ENCODE measurements at regions not wholly inside any gene's neighbourhood (a gene's known extent, or its start where the extent isn't known, plus 50 kb on each side); places are given as distances from the start of the nearest gene placed in this dataset.

- TF ChIP-seq CDX4 (CRISPR knock-in tag; IDR thresholded peaks at IDR 0.05; ENCODE audit: borderline replicate concordance) = no peak
- TF ChIP-seq TEAD4 (CRISPR knock-in tag; IDR thresholded peaks at IDR 0.05) = no peak
- no peak for TF ChIP-seq ZNF138 (CRISPR knock-in tag; conservative IDR thresholded peaks at IDR 0.05)
- no peak for TF ChIP-seq ZNF396 (CRISPR knock-in tag; IDR thresholded peaks at IDR 0.05; ENCODE audit: borderline replicate concordance)
- TF ChIP-seq ZNF219 (CRISPR knock-in tag; IDR thresholded peaks at IDR 0.05; ENCODE audit: borderline replicate concordance) = no peak
- TF ChIP-seq ZNF416 (CRISPR knock-in tag; IDR thresholded peaks at IDR 0.05) = no peak
- TF ChIP-seq NFATC4 (CRISPR knock-in tag; IDR thresholded peaks at IDR 0.05) = no peak
Observed at GRCh38 chr2:173706936-173707335, 258.2 kb downstream of the SP3 start (continued).

- H3K27me3 Mint-ChIP-seq (ENCODE audit: low read depth) = peaks cover 3% of the 10 kb centered on the region; the same call in 1 of the 2 replicates
- ATAC-seq (no peak), DNase-seq (ENCODE audit: low spot score) (no peak)
- no peak overlapping the region for H3K27ac Mint-ChIP-seq
- no peaks in the 10 kb centered on the region for H3K36me3 Mint-ChIP-seq
- H3K9me3 Mint-ChIP-seq = peaks cover 9% of the 10 kb centered on the region
- POLR2A ChIA-PET = no interaction called here
- peaks cover 12% of the 10 kb centered on the region for H3K4me1 Mint-ChIP-seq
- CTCF ChIA-PET = no interaction called here
- TF ChIP-seq NFE2L1 (CRISPR knock-in tag; IDR thresholded peaks at IDR 0.05) = no peak
- TF ChIP-seq AR (CRISPR knock-in tag; IDR thresholded peaks at IDR 0.05) = no peak
- TF ChIP-seq, protein P1, sequence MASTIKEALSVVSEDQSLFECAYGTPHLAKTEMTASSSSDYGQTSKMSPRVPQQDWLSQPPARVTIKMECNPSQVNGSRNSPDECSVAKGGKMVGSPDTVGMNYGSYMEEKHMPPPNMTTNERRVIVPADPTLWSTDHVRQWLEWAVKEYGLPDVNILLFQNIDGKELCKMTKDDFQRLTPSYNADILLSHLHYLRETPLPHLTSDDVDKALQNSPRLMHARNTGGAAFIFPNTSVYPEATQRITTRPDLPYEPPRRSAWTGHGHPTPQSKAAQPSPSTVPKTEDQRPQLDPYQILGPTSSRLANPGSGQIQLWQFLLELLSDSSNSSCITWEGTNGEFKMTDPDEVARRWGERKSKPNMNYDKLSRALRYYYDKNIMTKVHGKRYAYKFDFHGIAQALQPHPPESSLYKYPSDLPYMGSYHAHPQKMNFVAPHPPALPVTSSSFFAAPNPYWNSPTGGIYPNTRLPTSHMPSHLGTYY (CRISPR knock-in tag; IDR thresholded peaks at IDR 0.05) = no peak
- TF ChIP-seq, protein P2, sequence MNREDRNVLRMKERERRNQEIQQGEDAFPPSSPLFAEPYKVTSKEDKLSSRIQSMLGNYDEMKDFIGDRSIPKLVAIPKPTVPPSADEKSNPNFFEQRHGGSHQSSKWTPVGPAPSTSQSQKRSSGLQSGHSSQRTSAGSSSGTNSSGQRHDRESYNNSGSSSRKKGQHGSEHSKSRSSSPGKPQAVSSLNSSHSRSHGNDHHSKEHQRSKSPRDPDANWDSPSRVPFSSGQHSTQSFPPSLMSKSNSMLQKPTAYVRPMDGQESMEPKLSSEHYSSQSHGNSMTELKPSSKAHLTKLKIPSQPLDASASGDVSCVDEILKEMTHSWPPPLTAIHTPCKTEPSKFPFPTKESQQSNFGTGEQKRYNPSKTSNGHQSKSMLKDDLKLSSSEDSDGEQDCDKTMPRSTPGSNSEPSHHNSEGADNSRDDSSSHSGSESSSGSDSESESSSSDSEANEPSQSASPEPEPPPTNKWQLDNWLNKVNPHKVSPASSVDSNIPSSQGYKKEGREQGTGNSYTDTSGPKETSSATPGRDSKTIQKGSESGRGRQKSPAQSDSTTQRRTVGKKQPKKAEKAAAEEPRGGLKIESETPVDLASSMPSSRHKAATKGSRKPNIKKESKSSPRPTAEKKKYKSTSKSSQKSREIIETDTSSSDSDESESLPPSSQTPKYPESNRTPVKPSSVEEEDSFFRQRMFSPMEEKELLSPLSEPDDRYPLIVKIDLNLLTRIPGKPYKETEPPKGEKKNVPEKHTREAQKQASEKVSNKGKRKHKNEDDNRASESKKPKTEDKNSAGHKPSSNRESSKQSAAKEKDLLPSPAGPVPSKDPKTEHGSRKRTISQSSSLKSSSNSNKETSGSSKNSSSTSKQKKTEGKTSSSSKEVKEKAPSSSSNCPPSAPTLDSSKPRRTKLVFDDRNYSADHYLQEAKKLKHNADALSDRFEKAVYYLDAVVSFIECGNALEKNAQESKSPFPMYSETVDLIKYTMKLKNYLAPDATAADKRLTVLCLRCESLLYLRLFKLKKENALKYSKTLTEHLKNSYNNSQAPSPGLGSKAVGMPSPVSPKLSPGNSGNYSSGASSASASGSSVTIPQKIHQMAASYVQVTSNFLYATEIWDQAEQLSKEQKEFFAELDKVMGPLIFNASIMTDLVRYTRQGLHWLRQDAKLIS (CRISPR knock-in tag; IDR thresholded peaks at IDR 0.05; ENCODE audit: borderline replicate concordance) = no peak
- no peak for TF ChIP-seq ATF1 (CRISPR knock-in tag; IDR thresholded peaks at IDR 0.05)
- TF ChIP-seq NFYB (CRISPR knock-in tag; conservative IDR thresholded peaks at IDR 0.05; ENCODE audit: low read depth) = no peak
- TF ChIP-seq, protein P3, sequence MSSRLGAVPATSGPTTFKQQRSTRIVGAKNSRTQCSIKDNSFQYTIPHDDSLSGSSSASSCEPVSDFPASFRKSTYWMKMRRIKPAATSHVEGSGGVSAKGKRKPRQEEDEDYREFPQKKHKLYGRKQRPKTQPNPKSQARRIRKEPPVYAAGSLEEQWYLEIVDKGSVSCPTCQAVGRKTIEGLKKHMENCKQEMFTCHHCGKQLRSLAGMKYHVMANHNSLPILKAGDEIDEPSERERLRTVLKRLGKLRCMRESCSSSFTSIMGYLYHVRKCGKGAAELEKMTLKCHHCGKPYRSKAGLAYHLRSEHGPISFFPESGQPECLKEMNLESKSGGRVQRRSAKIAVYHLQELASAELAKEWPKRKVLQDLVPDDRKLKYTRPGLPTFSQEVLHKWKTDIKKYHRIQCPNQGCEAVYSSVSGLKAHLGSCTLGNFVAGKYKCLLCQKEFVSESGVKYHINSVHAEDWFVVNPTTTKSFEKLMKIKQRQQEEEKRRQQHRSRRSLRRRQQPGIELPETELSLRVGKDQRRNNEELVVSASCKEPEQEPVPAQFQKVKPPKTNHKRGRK (CRISPR knock-in tag; IDR thresholded peaks at IDR 0.05; ENCODE audit: borderline replicate concordance) = no peak
- no peak for TF ChIP-seq ZBTB21 (CRISPR knock-in tag; IDR thresholded peaks at IDR 0.05; ENCODE audit: borderline replicate concordance)
- no peak for TF ChIP-seq JUN (CRISPR knock-in tag; IDR thresholded peaks at IDR 0.05)
- TF ChIP-seq KAT7 (CRISPR knock-in tag; IDR thresholded peaks at IDR 0.05; ENCODE audit: borderline replicate concordance) = no peak
- no peak for TF ChIP-seq GABPB1 (CRISPR knock-in tag; IDR thresholded peaks at IDR 0.05)
- TF ChIP-seq, protein P4, sequence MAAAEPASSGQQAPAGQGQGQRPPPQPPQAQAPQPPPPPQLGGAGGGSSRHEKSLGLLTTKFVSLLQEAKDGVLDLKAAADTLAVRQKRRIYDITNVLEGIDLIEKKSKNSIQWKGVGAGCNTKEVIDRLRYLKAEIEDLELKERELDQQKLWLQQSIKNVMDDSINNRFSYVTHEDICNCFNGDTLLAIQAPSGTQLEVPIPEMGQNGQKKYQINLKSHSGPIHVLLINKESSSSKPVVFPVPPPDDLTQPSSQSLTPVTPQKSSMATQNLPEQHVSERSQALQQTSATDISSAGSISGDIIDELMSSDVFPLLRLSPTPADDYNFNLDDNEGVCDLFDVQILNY (CRISPR knock-in tag; IDR thresholded peaks at IDR 0.05) = no peak
- no peak overlapping the region for H3K4me3 Mint-ChIP-seq
Observed at GRCh38 chr2:173708806-173709205, 256.4 kb downstream of the SP3 start.

Data from WTC11 (cell line).